ENCODE measurements at regions not wholly inside any gene's neighbourhood (a gene's known extent, or its start where the extent isn't known, plus 50 kb on each side); places are given as distances from the start of the nearest gene placed in this dataset.

GRCh38 chr9:81381694-81382093, 307.7 kb downstream of the TLE1 start (continued):
- TF ChIP-seq PPARG (CRISPR knock-in tag; conservative IDR thresholded peaks at IDR 0.05), result no peak
- no peak for TF ChIP-seq ZNF552 (CRISPR knock-in tag; IDR thresholded peaks at IDR 0.05; ENCODE audit: borderline replicate concordance)
- TF ChIP-seq HINFP (CRISPR knock-in tag; IDR thresholded peaks at IDR 0.05; ENCODE audit: low read depth), result no peak

GRCh38 chr9:81380504-81381359, 308.6 kb downstream of the TLE1 start:
- no TSS peak for BruUV-seq (replicated peaks)
- POLR2A ChIA-PET, result no interaction called here

More at GRCh38 chr9:81380504-81381359, 308.6 kb downstream of the TLE1 start:
- H2AFZ ChIP-seq (ENCODE audit: low read length), result peak overlapping the region; percentile 6
- no peak overlapping the region for H3K27ac ChIP-seq (ENCODE audit: extremely low read length, insufficient read depth, low read length)
- no peaks in the 10 kb centered on the region for H3K79me2 ChIP-seq (ENCODE audit: insufficient read depth, low read length)
- H3K4me2 ChIP-seq (ENCODE audit: low read depth, low read length), result no peak overlapping the region
- H3K4me1 ChIP-seq (ENCODE audit: insufficient read depth, low read length), result no peaks in the 10 kb centered on the region
- ATAC-seq (no peak), FAIRE-seq (no peak), DNase-seq (ENCODE audit: low spot score) (no peak)
- in situ Hi-C loops (cut with HindIII; ENCODE audit: extremely low pct_ligation_motif_present, low pct_unique_long_range_greater_than_20kb), result no loop called here
- H3K36me3 ChIP-seq (replicated peaks in 1 of 2; ENCODE audit: control insufficient read depth in 1 of 2, insufficient read depth in 2 of 2, low read length in 2 of 2), result no peaks in the 10 kb centered on the region
- H3K9me3 ChIP-seq (ENCODE audit: low read length), result no peaks in the 10 kb centered on the region
- WGBS (ENCODE audit: low lambda C conversion rate), result 9% methylated on average over 9 of the region's 9 CpGs
- TF ChIP-seq ZSCAN20 (CRISPR knock-in tag; IDR thresholded peaks at IDR 0.05; ENCODE audit: borderline replicate concordance) (no peak), MEIS2 (CRISPR knock-in tag; IDR thresholded peaks at IDR 0.05) (no peak), DNMT3B (CRISPR knock-in tag; conservative IDR thresholded peaks at IDR 0.05) (no peak), ZNF704 (CRISPR knock-in tag; IDR thresholded peaks at IDR 0.05; ENCODE audit: borderline replicate concordance) (no peak), MAFF (IDR thresholded peaks at IDR 0.05; ENCODE audit: low read depth, low read length) (no peak), SIX4 (CRISPR knock-in tag; IDR thresholded peaks at IDR 0.05) (no peak)
- no peak overlapping the region for H3K9ac ChIP-seq (ENCODE audit: insufficient read depth, low read depth, low read length)
- H3K27me3 ChIP-seq (ENCODE audit: control insufficient read depth in 1 of 2, insufficient read depth in 2 of 2, low read length in 2 of 2), result peaks cover 1 to 5% of the 10 kb centered on the region in 2 experiments; a peak in 1 of 5 replicates
- intact Hi-C loops (cut with micrococcal nuclease; ENCODE audit: unreplicated experiment), result loop anchor here (5.0 kb wide), 1 partner anchor 382 kb away; no protein-coding TSS in a partner anchor
- CTCF ChIA-PET (ENCODE audit: low intra/inter-chr PET ratio, low total read pairs), result no interaction called here
- H3K4me3 ChIP-seq (replicated peaks in 1 of 3; ENCODE audit: insufficient read depth in 1 of 3, low read depth in 2 of 3, low read length in 3 of 3), result no peak overlapping the region
- H4K20me1 ChIP-seq (ENCODE audit: insufficient read depth, low read length), result no peaks in the 10 kb centered on the region
